Rectal smooth muscle tissue (tissue), 1 donor: ENCODE measurements at regions not wholly inside any gene's neighbourhood (a gene's known extent, or its start where the extent isn't known, plus 50 kb on each side); places are given as distances from the start of the nearest gene placed in this dataset.

Source experiments
- H3K27ac ChIP-seq: one replicate; pipeline ENCODE4 v1.7.0; 2013; ENCODE audit warnings: low read depth, low read length, inconsistent platforms
- H3K27me3 ChIP-seq: one replicate; pipeline ENCODE4 v1.7.0; 2013; ENCODE audit warnings: low read length; ENCODE audit not compliant: control insufficient read depth, insufficient read depth
- H3K36me3 ChIP-seq: one replicate; pipeline ENCODE4 v1.7.0; 2013; ENCODE audit warnings: low read length; ENCODE audit not compliant: control insufficient read depth, insufficient read depth
- H3K4me1 ChIP-seq: one replicate; pipeline ENCODE4 v1.7.0; 2013; ENCODE audit warnings: low read length; ENCODE audit not compliant: control insufficient read depth, insufficient read depth
- H3K4me3 ChIP-seq: one replicate; pipeline ENCODE4 v1.7.0; 2013; ENCODE audit warnings: low read length
- H3K9ac ChIP-seq: one replicate; pipeline ENCODE4 v1.7.0; 2013; ENCODE audit warnings: low read length

DNA sequence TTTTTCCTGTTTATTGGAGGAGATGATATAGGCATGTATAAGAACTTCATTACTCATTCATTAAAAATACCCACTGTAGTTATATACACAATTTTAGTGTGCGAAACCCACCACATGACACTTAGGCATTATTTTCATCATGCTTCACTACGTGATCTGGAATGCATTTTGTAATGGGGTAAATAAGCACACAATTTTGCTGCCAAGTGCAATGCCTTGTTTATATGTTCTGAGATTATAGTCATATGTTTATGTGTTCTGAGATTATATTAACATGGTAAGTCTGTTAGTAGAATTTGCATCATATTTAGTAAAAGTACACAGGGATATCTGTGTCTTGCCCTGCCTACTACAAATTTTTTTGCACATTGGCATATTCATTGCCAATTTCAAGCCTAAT lies 1123.0 kb downstream of the LRFN5 start:
- Histone ChIP-seq H3K4me1 (no peaks in the 10 kb centered on the region), H3K27ac (no peak overlapping the region), H3K4me3 (no peak overlapping the region), H3K36me3 (no peaks in the 10 kb centered on the region), H3K9ac (no peak overlapping the region), H3K27me3 (no peaks in the 10 kb centered on the region)

DNA sequence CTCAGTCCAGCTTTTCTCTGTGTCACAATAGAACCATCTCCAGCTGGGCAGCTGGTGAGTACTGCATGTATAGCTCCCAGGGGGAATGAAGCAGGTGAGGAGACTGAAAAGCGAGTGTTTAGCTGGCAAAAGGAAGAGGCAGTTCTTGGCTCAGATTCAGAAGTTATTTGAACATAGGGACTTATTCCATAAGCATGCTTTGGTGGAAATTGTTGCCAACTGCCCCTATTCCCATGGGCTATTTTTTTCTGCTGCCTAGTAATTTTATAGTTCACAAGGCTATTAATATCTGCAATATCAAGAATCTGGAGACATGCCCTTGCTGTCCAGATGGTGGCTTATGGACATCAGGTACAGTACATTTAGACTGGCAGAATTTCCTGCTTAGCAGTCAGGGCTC lies 1112.7 kb downstream of the LRFN5 start:
- Histone ChIP-seq H3K4me1 (no peaks in the 10 kb centered on the region), H3K36me3 (no peaks in the 10 kb centered on the region), H3K4me3 (no peak overlapping the region), H3K9ac (no peak overlapping the region), H3K27ac (no peak overlapping the region), H3K27me3 (no peaks in the 10 kb centered on the region)

DNA sequence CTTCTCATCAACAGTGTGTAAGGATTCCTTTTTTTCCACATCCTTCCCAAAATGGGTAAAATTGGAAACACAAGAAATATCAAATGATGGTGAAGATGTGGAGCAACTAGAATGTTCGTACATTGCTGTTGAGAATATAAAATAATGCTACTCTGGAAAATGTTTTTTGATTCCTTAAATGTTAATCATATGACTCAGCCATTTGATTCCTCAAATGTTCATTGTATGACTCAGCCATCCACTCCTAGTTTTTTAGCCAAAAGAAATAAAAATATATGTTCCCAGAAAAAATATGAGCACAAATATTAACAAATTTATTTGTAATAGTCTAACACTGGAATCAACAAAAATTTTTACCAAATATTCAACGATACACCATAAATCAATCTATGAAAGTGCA lies 1108.6 kb downstream of the LRFN5 start:
- H3K9ac ChIP-seq = no peak overlapping the region
- H3K4me1 ChIP-seq = no peaks in the 10 kb centered on the region
- H3K27ac ChIP-seq = no peak overlapping the region
- H3K36me3 ChIP-seq = no peaks in the 10 kb centered on the region
- no peaks in the 10 kb centered on the region for H3K27me3 ChIP-seq
- H3K4me3 ChIP-seq = no peak overlapping the region

DNA sequence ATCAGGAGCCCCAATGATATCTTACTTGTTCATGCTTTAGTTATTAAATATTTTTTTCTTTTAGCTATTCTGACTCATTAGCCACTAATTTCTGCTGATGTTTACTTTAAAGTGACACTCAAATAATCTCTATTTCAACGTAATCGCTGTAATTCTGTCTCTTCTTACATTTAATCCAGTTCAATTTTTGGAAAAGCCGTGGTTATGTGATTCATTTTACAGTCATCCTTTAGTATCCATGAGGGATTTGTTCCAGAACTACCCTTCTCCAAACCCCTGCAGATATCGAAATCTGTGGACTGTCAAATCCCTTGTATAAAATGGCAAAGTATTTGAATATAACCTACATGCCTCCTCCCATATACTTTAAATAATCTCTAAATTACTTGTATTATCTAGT lies 1103.4 kb downstream of the LRFN5 start:
- no peak overlapping the region for H3K27ac ChIP-seq
- no peak overlapping the region for H3K4me3 ChIP-seq
- no peaks in the 10 kb centered on the region for H3K27me3 ChIP-seq
- H3K36me3 ChIP-seq = no peaks in the 10 kb centered on the region
- no peak overlapping the region for H3K9ac ChIP-seq
- no peaks in the 10 kb centered on the region for H3K4me1 ChIP-seq

DNA sequence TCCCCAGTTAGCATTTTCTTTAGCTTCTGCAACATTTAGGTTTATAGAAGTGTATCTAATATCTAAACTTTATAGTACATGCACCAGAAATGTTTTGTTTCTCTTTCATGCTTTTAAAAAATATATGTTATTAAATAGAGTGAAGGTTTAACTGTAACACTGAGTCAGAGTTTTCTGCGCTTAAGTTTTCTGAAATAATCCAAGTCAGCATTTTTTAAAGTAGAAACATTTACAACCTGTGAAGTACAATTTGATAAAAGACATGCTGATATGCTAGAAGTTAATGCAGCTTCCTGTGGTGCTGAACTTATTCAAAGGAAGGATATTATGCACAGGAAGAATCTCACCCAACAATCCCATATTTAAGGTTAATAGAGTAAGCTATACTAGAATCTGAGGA lies 1096.8 kb downstream of the LRFN5 start:
- no peaks in the 10 kb centered on the region for H3K27me3 ChIP-seq

DNA sequence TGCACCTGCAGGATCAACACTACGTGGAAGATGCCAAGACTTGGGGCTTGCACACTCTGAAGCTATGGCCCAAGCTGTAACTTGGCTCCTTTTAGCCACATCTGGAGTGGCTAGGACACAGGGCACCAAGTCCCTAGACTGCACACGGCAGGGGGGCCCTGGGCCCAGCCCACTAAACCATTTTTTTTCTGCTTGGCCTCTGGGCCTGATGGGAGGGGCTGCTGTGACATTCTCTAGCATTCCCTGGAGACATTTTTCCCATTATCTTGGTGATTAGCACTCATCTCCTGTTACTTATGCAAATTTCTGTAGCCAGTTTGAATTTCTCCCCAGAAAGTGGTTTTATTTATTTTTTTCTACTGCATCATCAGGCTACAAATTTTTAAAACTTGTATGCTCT lies 1080.7 kb downstream of the LRFN5 start:
- no peak overlapping the region for H3K9ac ChIP-seq
- no peak overlapping the region for H3K4me3 ChIP-seq
- H3K36me3 ChIP-seq = no peaks in the 10 kb centered on the region
- H3K27me3 ChIP-seq = no peaks in the 10 kb centered on the region
- H3K27ac ChIP-seq = no peak overlapping the region
- H3K4me1 ChIP-seq = no peaks in the 10 kb centered on the region

More for the DNA sequence above, 1096.8 kb downstream of the LRFN5 start:
- Histone ChIP-seq H3K36me3 (no peaks in the 10 kb centered on the region), H3K4me3 (no peak overlapping the region), H3K9ac (no peak overlapping the region), H3K27ac (no peak overlapping the region), H3K4me1 (no peaks in the 10 kb centered on the region)

DNA sequence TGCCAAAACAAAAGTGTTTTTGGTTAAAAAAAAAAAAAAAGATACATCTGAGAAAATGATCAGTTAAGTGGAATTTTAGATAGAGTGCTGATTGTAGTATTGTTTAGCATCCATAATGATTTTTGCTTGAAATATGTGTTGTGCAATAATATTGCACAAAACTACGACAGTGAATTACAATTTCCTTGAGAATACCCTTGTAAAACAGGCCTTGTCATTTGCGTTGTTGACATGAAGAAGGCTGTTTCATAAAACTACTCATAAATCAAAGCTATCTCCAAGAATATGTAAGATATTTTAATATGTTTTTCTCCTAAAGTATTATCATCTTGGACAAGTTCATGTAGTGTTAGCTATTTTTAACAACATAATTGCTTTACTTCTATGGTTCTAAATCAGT lies 1077.0 kb downstream of the LRFN5 start:
- no peak overlapping the region for H3K27ac ChIP-seq
- H3K4me3 ChIP-seq = no peak overlapping the region
- no peak overlapping the region for H3K9ac ChIP-seq
- no peaks in the 10 kb centered on the region for H3K36me3 ChIP-seq
- no peaks in the 10 kb centered on the region for H3K27me3 ChIP-seq
- no peaks in the 10 kb centered on the region for H3K4me1 ChIP-seq

DNA sequence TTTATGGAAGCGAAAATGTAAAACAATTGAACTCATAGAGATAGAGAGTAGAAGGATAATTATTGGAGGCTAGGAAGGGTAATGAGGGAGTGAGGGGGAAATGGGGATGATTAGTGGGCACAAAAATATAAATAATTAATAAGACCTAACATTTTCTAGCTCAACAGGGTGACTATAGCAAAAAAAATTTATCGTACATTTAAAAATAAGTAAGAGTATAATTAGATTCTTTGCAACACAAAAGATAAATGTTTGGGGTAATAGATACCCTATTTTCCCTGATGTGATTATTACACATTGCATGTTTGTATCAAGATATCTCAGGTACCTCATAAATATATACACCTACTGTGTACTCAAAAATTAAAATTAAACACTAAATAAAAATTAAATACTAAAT lies 1070.0 kb downstream of the LRFN5 start:
- Histone ChIP-seq H3K36me3 (no peaks in the 10 kb centered on the region), H3K27me3 (no peaks in the 10 kb centered on the region), H3K27ac (no peak overlapping the region), H3K4me1 (no peaks in the 10 kb centered on the region), H3K9ac (no peak overlapping the region), H3K4me3 (no peak overlapping the region)

DNA sequence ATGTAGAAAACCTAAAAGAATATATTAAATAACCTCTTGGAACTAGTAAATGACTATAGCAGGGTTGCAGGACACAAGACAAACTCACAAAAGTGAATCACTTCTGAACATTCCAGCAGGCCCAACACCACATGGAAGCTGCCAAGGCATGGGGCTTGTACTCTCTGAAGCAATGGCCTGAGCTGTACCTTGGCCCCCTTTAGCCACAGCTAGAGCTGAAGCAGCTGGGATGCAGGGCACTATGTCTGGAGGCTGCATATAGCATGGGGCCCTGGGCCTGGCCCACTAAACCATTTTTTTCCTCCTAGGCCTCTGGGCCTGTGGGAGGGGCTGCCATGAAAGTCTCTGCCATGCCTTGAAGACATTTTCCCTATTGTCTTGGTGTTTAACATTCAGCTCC lies 1067.3 kb downstream of the LRFN5 start:
- Histone ChIP-seq H3K4me1 (no peaks in the 10 kb centered on the region), H3K36me3 (no peaks in the 10 kb centered on the region), H3K27me3 (no peaks in the 10 kb centered on the region), H3K9ac (no peak overlapping the region), H3K4me3 (no peak overlapping the region), H3K27ac (no peak overlapping the region)

DNA sequence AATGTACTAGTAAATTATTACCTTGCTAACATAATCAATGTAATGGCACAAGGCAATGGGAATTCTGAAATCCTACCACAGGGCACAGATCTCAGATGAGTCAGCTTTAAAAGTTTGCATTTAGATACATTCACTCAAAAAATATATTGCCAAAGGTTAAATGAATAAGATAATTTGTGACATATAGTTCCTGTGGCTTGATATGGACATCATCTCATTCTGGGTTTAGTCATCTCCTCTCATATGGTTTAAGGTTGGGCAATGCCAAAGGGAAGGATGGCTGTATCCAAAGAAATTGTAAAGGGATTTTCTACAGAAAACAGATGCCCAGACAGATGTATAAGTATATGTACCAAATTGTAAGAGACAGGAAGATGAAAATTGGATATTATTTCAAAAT lies 1065.0 kb downstream of the LRFN5 start:
- no peaks in the 10 kb centered on the region for H3K4me1 ChIP-seq
- no peak overlapping the region for H3K4me3 ChIP-seq
- no peak overlapping the region for H3K9ac ChIP-seq
- H3K27ac ChIP-seq = no peak overlapping the region
- H3K36me3 ChIP-seq = no peaks in the 10 kb centered on the region
- no peaks in the 10 kb centered on the region for H3K27me3 ChIP-seq

DNA sequence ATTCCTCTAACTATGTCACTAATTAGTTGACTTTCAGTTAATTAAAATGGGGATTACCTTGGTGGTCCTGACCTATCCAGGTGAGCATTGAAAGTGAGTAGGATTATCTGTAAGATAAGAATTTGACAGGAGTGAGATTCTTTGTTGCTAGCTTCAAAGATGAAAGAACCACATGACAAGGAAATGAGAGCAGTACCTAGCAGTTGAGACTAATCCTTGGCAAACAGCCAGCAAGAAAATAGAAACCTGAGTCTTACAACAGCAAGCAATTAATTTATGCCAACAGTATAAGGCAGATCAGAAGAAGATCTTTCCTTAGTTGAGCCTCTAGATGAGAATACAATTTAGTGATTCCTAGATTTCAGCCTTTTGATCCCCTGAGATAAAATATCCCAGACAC lies 1058.4 kb downstream of the LRFN5 start:
- H3K9ac ChIP-seq = no peak overlapping the region
- H3K27me3 ChIP-seq = no peaks in the 10 kb centered on the region
- H3K4me1 ChIP-seq = no peaks in the 10 kb centered on the region
- no peaks in the 10 kb centered on the region for H3K36me3 ChIP-seq
- no peak overlapping the region for H3K27ac ChIP-seq
- no peak overlapping the region for H3K4me3 ChIP-seq

DNA sequence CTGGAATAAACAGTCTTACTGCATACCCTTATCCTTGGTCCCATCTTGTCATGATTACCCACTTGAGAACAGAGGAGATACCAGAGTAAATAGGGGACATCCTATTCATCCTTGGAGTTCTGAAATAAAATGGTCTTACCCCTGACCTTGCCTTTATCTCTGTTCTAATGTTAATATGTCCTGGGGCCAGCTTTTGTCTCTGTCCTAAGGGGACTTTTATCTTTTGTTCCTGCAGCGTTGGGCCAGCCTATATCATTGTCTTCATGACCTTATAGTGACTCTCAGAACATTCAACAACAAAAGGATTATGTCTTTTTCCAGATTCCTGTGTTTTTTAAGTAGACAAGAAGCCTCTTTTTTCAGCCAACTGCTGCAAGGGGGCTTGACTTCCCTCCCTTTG lies 1057.5 kb downstream of the LRFN5 start:
- Histone ChIP-seq H3K4me1 (no peaks in the 10 kb centered on the region), H3K27me3 (no peaks in the 10 kb centered on the region), H3K4me3 (no peak overlapping the region), H3K36me3 (no peaks in the 10 kb centered on the region), H3K27ac (no peak overlapping the region), H3K9ac (no peak overlapping the region)

DNA sequence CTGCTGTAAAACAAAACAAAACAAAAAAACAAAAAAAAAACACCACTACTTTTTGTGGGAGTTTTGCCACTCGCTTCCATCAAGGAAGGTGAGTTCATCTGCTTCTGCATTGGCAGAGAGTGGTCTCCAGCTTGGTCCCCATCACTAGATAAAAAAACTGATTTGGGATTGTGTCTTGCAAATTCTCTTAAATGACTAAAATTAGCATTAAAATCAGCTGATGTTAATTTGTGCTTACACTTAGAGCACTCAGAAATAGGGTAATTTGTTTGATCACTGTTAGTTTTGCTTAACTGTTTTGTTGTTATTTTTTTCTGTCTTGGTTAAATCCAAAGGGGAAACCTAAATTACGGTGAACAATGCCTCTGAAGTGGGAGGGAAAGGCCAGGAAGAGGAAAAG lies 1048.0 kb downstream of the LRFN5 start:
- Histone ChIP-seq H3K4me1 (no peaks in the 10 kb centered on the region), H3K36me3 (no peaks in the 10 kb centered on the region), H3K27ac (no peak overlapping the region), H3K9ac (no peak overlapping the region), H3K27me3 (no peaks in the 10 kb centered on the region), H3K4me3 (no peak overlapping the region)

DNA sequence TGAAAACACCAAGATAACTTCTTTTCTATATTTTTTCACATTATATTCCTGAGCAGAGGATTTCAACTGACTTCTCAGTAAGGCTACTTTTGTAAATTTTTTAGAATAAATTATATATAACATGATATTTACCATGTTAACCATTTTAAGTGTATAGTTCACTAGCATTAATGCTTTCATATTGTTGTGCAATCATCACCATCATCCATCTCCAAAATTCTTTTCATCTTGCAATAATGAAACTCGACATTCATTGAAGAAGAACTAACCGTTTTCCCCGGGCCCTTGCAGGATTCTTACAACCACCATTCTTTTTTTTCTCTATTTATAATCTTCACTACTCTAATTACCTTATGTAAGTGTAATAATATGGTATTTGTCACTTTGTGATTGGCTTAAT lies 1036.1 kb downstream of the LRFN5 start:
- Histone ChIP-seq H3K9ac (no peak overlapping the region), H3K4me1 (no peaks in the 10 kb centered on the region), H3K36me3 (no peaks in the 10 kb centered on the region), H3K27ac (no peak overlapping the region), H3K4me3 (no peak overlapping the region), H3K27me3 (no peaks in the 10 kb centered on the region)
